CD4-positive, alpha-beta T cell (primary cell): ENCODE measurements at regions not wholly inside any gene's neighbourhood (a gene's known extent, or its start where the extent isn't known, plus 50 kb on each side); places are given as distances from the start of the nearest gene placed in this dataset.

Experiments used
- ATAC-seq: fragments of 200-7000 bp; cut with Tn5 transposase; one replicate; pipeline ENCODE4 v1.10.0; 2022; ENCODE audit warnings: mild to moderate bottlenecking; ENCODE audit not compliant: poor library complexity
- CTCF ChIA-PET: fragments of 350-600 bp; sonication (Branson Sonifier 250); formaldehyde crosslinking; loops from one replicate; lab custom pipeline; 2021; ENCODE audit warnings: antibody characterized with exemption, inconsistent platforms; lab: Charles Lee
- POLR2A ChIA-PET: fragments of 350-600 bp; sonication (Branson Sonifier 250); formaldehyde crosslinking; loops from one replicate; lab custom pipeline; 2021; ENCODE audit warnings: antibody characterized with exemption, inconsistent platforms; lab: Charles Lee
- DNase-seq, 14 experiments: peaks; one replicate each; pipeline ENCODE4 v3.0.0-alpha.2; 2013 to 2020; ENCODE audit warnings: mixed read lengths in 2 of 14
- H3K27ac ChIP-seq, 2 donors: one replicate each; pipeline versions ENCODE4 v1.5.1 to v1.7.0; 2013; ENCODE audit warnings: low read length in 2 of 2, low read depth in 1 of 2, mild to moderate bottlenecking in 1 of 2
- H3K27me3 ChIP-seq, 2 experiments: 1 replicate in 1 of 2; 2 replicates in 1 of 2; pipeline versions ENCODE4 v1.6.1 to v1.7.0; 2013; ENCODE audit warnings: low read length in 2 of 2, control low read depth in 1 of 2, mild to moderate bottlenecking in 1 of 2, moderate library complexity in 1 of 2; ENCODE audit not compliant: insufficient read depth in 2 of 2, control insufficient read depth in 1 of 2
- H3K36me3 ChIP-seq: one replicate; pipeline ENCODE4 v1.6.1; 2013; ENCODE audit warnings: low read length, control low read depth; ENCODE audit not compliant: insufficient read depth
- H3K4me1 ChIP-seq: one replicate; pipeline ENCODE4 v1.6.1; 2013; ENCODE audit warnings: low read length, control low read depth; ENCODE audit not compliant: insufficient read depth
- H3K4me3 ChIP-seq: one replicate; pipeline ENCODE4 v1.5.1; 2013; ENCODE audit warnings: mild to moderate bottlenecking, low read length, moderate library complexity
- H3K9me3 ChIP-seq, 2 experiments: 1 replicate in 1 of 2; 2 replicates in 1 of 2; pipeline versions ENCODE4 v1.6.1 to v1.7.0; 2013; ENCODE audit warnings: low read length in 2 of 2, mild to moderate bottlenecking in 2 of 2, control low read depth in 1 of 2, moderate library complexity in 1 of 2; ENCODE audit not compliant: control insufficient read depth in 1 of 2, insufficient read depth in 1 of 2
- H3K27ac Mint-ChIP-seq: one replicate; pipeline ENCODE4 v1.8.0; 2020; ENCODE audit warnings: mixed read lengths
- H3K27me3 Mint-ChIP-seq: one replicate; pipeline ENCODE4 v1.8.0; 2021; ENCODE audit warnings: mixed read lengths
- H3K36me3 Mint-ChIP-seq: one replicate; pipeline ENCODE4 v1.8.0; 2021; ENCODE audit warnings: low read depth, mixed read lengths
- H3K4me1 Mint-ChIP-seq: one replicate; pipeline ENCODE4 v1.8.0; 2021; ENCODE audit warnings: low read depth, mixed read lengths
- H3K4me3 Mint-ChIP-seq: one replicate; pipeline ENCODE4 v1.8.0; 2020; ENCODE audit warnings: mild to moderate bottlenecking, mixed read lengths
- H3K9me3 Mint-ChIP-seq: one replicate; pipeline ENCODE4 v1.8.0; 2020; ENCODE audit warnings: mixed read lengths
- intact Hi-C, 2 experiments: fragments of 100-400 bp; cut with DNase I in 1 of 2; cut with micrococcal nuclease in 1 of 2; formaldehyde crosslinking; loops; one replicate each; pipeline versions ENCODE4 v1.15.1 to v1.9.0; 2023 to 2025; cut with DNase I, micrococcal nuclease
- TF ChIP-seq, protein P1 (sequence below): fragments of 200-600 bp; IDR thresholded peaks from one replicate; pipeline ENCODE4 v1.8.0; 2022; ENCODE audit warnings: antibody characterized with exemption, mild to moderate bottlenecking

DNA sequence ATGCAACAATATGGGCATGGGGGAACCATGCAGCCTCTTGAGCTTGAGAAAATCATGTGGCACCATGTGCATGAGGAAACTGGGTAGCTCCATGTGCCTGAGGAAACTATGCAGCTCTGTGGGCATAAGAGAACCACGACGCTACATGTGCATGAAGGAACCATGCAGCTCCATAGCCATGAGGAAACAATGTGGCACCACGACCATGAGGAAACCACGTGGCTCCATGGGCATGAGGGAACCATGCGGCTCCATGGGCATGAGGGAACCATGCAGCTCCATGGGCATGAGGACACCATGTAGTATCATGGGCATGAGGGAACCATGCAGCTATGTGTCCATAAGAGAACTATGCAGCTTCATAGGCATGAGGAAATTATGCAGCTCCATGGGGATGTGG lies 140.8 kb downstream of the CAVIN4 start:
- CTCF ChIA-PET, result no interaction called here
- Mint-ChIP-seq H3K4me3 (no peak overlapping the region), H3K4me1 (no peaks in the 10 kb centered on the region), H3K36me3 (no peaks in the 10 kb centered on the region), H3K27ac (no peak overlapping the region), H3K9me3 (no peaks in the 10 kb centered on the region), H3K27me3 (peaks cover 5% of the 10 kb centered on the region)
- intact Hi-C loops, result loop anchor here in 1 of 2 experiments (10.0 kb wide), 1 partner anchor 806 kb away; no protein-coding TSS in a partner anchor
- TF ChIP-seq, protein P1, sequence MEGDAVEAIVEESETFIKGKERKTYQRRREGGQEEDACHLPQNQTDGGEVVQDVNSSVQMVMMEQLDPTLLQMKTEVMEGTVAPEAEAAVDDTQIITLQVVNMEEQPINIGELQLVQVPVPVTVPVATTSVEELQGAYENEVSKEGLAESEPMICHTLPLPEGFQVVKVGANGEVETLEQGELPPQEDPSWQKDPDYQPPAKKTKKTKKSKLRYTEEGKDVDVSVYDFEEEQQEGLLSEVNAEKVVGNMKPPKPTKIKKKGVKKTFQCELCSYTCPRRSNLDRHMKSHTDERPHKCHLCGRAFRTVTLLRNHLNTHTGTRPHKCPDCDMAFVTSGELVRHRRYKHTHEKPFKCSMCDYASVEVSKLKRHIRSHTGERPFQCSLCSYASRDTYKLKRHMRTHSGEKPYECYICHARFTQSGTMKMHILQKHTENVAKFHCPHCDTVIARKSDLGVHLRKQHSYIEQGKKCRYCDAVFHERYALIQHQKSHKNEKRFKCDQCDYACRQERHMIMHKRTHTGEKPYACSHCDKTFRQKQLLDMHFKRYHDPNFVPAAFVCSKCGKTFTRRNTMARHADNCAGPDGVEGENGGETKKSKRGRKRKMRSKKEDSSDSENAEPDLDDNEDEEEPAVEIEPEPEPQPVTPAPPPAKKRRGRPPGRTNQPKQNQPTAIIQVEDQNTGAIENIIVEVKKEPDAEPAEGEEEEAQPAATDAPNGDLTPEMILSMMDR, result no peak
- H3K4me3 ChIP-seq, result no peak overlapping the region
- POLR2A ChIA-PET, result no interaction called here
- H3K27me3 ChIP-seq, result no peaks in the 10 kb centered on the region
- no peak for ATAC-seq
- H3K27ac ChIP-seq, result no peak overlapping the region
- H3K4me1 ChIP-seq, result no peaks in the 10 kb centered on the region
- H3K9me3 ChIP-seq, result no peaks in the 10 kb centered on the region
- DNase-seq, result no peak
- H3K36me3 ChIP-seq, result no peaks in the 10 kb centered on the region

DNA sequence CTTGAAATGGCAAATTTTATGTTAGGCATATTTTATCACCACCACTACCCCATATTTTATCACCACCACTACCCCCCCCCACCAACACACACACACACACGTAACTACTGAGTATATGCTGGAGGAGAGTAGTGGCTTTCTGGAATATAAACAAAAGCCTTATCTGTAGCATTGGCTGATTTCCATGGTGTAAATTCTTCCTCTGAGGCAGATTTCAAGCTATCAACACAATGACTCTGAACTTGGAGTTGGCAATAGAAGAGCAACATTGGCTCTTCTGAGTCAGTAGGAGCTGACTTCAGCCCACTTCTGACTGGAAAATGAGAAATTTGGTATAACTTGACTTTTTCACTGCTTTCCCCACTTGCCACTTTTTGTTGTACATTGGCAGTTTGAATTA lies 143.0 kb downstream of the CAVIN4 start:
- no peaks in the 10 kb centered on the region for H3K27me3 ChIP-seq
- no peaks in the 10 kb centered on the region for H3K36me3 ChIP-seq
- CTCF ChIA-PET, result no interaction called here
- no peak overlapping the region for H3K27ac ChIP-seq
- H3K9me3 ChIP-seq, result no peaks in the 10 kb centered on the region
- TF ChIP-seq, protein P1, result no peak
- Mint-ChIP-seq H3K27ac (no peak overlapping the region), H3K27me3 (peaks cover 5% of the 10 kb centered on the region), H3K9me3 (no peaks in the 10 kb centered on the region), H3K36me3 (no peaks in the 10 kb centered on the region), H3K4me3 (no peak overlapping the region), H3K4me1 (no peaks in the 10 kb centered on the region)
- ATAC-seq (no peak), DNase-seq (no peak)
- H3K4me3 ChIP-seq, result no peak overlapping the region
- POLR2A ChIA-PET, result no interaction called here
- no peaks in the 10 kb centered on the region for H3K4me1 ChIP-seq
- intact Hi-C loops, result no loop called here

DNA sequence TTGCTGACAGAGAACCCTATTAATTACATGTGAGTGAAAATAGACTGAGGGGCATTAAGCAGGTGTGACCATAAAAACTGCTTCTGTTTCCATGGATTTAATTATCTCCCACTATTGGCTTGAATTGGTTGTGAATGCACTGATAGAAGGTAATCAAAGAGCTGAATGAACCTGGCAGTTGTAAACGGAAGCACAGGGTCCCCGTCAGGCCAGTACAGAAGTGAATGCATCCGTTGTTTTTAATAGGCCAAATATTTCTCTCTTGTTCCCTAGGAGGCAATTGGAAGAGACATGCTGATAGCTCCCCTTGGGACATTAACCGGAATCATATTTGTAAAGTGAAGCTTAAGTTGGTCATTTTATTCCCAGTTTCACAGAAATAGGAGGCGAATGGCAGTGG lies 147.0 kb downstream of the CAVIN4 start:
- Histone ChIP-seq H3K27ac (no peak overlapping the region), H3K9me3 (no peaks in the 10 kb centered on the region), H3K27me3 (peaks cover 0 to 2% of the 10 kb centered on the region in 2 experiments), H3K4me3 (no peak overlapping the region), H3K4me1 (no peaks in the 10 kb centered on the region), H3K36me3 (no peaks in the 10 kb centered on the region)
- H3K36me3 Mint-ChIP-seq, result no peaks in the 10 kb centered on the region
- TF ChIP-seq, protein P1, result no peak
- H3K9me3 Mint-ChIP-seq, result no peaks in the 10 kb centered on the region
- no peak overlapping the region for H3K27ac Mint-ChIP-seq
- DNase-seq (no peak), ATAC-seq (no peak)
- no peaks in the 10 kb centered on the region for H3K4me1 Mint-ChIP-seq
- intact Hi-C loops, result no loop called here
- CTCF ChIA-PET, result no interaction called here
- POLR2A ChIA-PET, result no interaction called here
- H3K27me3 Mint-ChIP-seq, result peaks cover 5% of the 10 kb centered on the region
- H3K4me3 Mint-ChIP-seq, result no peak overlapping the region
